H1 (cell line): ENCODE measurements at regions not wholly inside any gene's neighbourhood (a gene's known extent, or its start where the extent isn't known, plus 50 kb on each side); places are given as distances from the start of the nearest gene placed in this dataset.

Experiments
- ASH2L ChIP-seq: fragments of 200-600, 300-600 bp; sonication (generic); IDR thresholded peaks from one replicate; pipeline ENCODE4 v1.7.1; 2017; ENCODE audit warnings: low read length
- CBX5 ChIP-seq: fragments of 300-800, 300-1000 bp; sonication (generic); IDR thresholded peaks from 2 replicates; pipeline ENCODE4 v1.7.1; 2016; ENCODE audit warnings: antibody characterized with exemption, low read length, low read depth
- CHD1 ChIP-seq: IDR thresholded peaks from 2 replicates; pipeline ENCODE4 v1.6.1; 2012; ENCODE audit warnings: low read depth, low read length, improper control_type of control experiment
- HDAC2 ChIP-seq, 2 experiments: fragments of 300-600 bp in 1 of 2; sonication (generic) in 1 of 2; IDR thresholded peaks; 2 replicates each; pipeline ENCODE4 v1.6.1; 2011 to 2012; ENCODE audit warnings: low read depth in 2 of 2, low read length in 2 of 2, mild to moderate bottlenecking in 2 of 2, moderate library complexity in 2 of 2, borderline replicate concordance in 1 of 2, inconsistent platforms in 1 of 2
- POLR2AphosphoS5 ChIP-seq: IDR thresholded peaks from 2 replicates; pipeline ENCODE4 v1.6.1; 2011; ENCODE audit warnings: low read depth, low read length
- USF2 ChIP-seq: IDR thresholded peaks from 2 replicates; pipeline ENCODE4 v1.6.1; 2011; ENCODE audit warnings: low read length, improper control_type of control experiment

- no peak for TF ChIP-seq CHD1
- TF ChIP-seq CBX5: no peak
- no peak for TF ChIP-seq POLR2AphosphoS5
- TF ChIP-seq USF2: no peak
- no peak for TF ChIP-seq ASH2L
- no peak for TF ChIP-seq HDAC2 (IDR thresholded peaks at IDR 0.05; ENCODE audit: borderline replicate concordance in 1 of 2, low read depth in 2 of 2, low read length in 2 of 2)
Observed at GRCh38 chr3:181881749-181882148, 170.0 kb downstream of the SOX2 start (continued).
